ENCODE measurements at regions not wholly inside any gene's neighbourhood (a gene's known extent, or its start where the extent isn't known, plus 50 kb on each side); places are given as distances from the start of the nearest gene placed in this dataset.

DNA sequence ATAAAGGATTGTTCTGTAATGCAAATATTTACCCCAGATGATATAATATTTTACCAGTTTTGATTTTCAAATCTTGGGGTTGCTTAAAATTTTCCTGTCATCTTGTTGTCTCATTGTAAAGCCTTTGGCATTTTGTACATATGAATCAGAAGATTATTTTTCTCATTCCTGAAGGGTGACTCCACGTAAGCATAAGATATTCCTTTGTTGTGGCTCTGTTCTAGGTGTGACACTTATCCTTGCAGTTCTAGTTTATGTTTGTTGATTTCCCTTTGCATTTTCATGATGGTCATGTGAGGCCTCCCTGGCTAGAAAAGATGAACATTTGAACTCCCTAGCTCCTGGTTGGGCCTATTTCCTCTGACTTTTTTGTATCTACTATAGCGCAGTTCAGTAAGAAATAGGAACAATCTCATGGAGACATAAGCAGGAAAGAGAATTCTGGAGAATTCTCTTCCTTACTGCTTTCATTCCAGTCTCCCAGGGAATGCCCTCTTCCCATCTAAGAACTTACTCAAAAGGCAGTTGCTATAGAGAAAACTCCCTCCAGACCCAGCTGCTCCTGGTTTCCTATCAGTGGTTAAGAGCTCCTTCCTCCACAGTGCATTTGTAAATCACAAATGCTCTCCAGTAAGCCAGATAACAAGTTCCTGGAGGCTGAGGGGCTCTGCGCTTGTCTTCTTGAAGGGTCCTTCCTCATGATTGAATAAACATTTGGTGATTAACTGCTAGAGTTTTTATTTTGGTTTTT is 124.7 kb downstream of the WNT5A start:
- no peak for TF ChIP-seq EZH2phosphoT487 (IDR thresholded peaks at IDR 0.05; ENCODE audit: borderline replicate concordance, low read length)
- TF ChIP-seq, protein P1, sequence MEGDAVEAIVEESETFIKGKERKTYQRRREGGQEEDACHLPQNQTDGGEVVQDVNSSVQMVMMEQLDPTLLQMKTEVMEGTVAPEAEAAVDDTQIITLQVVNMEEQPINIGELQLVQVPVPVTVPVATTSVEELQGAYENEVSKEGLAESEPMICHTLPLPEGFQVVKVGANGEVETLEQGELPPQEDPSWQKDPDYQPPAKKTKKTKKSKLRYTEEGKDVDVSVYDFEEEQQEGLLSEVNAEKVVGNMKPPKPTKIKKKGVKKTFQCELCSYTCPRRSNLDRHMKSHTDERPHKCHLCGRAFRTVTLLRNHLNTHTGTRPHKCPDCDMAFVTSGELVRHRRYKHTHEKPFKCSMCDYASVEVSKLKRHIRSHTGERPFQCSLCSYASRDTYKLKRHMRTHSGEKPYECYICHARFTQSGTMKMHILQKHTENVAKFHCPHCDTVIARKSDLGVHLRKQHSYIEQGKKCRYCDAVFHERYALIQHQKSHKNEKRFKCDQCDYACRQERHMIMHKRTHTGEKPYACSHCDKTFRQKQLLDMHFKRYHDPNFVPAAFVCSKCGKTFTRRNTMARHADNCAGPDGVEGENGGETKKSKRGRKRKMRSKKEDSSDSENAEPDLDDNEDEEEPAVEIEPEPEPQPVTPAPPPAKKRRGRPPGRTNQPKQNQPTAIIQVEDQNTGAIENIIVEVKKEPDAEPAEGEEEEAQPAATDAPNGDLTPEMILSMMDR (conservative IDR thresholded peaks at IDR 0.05; ENCODE audit: low read depth, low read length): no peak

Measured in PC-3 (cell line).